OCI-LY3 (cell line): ENCODE measurements at regions not wholly inside any gene's neighbourhood (a gene's known extent, or its start where the extent isn't known, plus 50 kb on each side); places are given as distances from the start of the nearest gene placed in this dataset.

Source experiments
- H2AFZ ChIP-seq: fragments of 200-600, 300-600 bp; shearing (Covaris generic); 2 replicates; pipeline ENCODE4 v1.6.0; 2014; ENCODE audit warnings: antibody characterized with exemption, low read depth, low read length
- H3K27ac ChIP-seq: fragments of 200-600, 300-600 bp; sonication (generic); 2 replicates; pipeline ENCODE4 v1.5.1; 2014; ENCODE audit warnings: mild to moderate bottlenecking, low read length, moderate library complexity, mixed read lengths
- H3K27me3 ChIP-seq: fragments of 200-600, 300-600 bp; sonication (generic); 2 replicates; pipeline ENCODE4 v1.6.1; 2014; ENCODE audit warnings: low read depth, low read length, mixed read lengths
- H3K36me3 ChIP-seq: fragments of 200-600, 300-600 bp; sonication (generic); replicated peaks from 2 replicates; pipeline ENCODE3; 2014; ENCODE audit warnings: low read depth, low read length, mixed read lengths
- H3K4me1 ChIP-seq: fragments of 300-600, 200-600 bp; sonication (generic); 2 replicates; pipeline ENCODE4 v1.6.1; 2014; ENCODE audit warnings: low read length, mixed read lengths
- H3K4me2 ChIP-seq: fragments of 200-600, 300-600 bp; sonication (generic); 2 replicates; pipeline ENCODE4 v1.6.1; 2014; ENCODE audit warnings: low read length, mixed read lengths
- H3K4me3 ChIP-seq: fragments of 300-600, 200-600 bp; sonication (generic); 2 replicates; pipeline ENCODE4 v1.5.1; 2014; ENCODE audit warnings: antibody characterized with exemption, mild to moderate bottlenecking, low read length, moderate library complexity
- H3K79me2 ChIP-seq: fragments of 300-600, 200-600 bp; shearing (Covaris generic); 2 replicates; pipeline ENCODE4 v1.6.1; 2014; ENCODE audit warnings: mild to moderate bottlenecking, low read length, mixed read lengths
- H3K9ac ChIP-seq: fragments of 300-600, 200-600 bp; shearing (Covaris generic); 2 replicates; pipeline ENCODE4 v1.6.0; 2014; ENCODE audit warnings: mild to moderate bottlenecking, low read length, moderate library complexity
- H3K9me3 ChIP-seq: fragments of 200-600, 300-600 bp; shearing (Covaris generic); 2 replicates; pipeline ENCODE4 v1.6.1; 2014; ENCODE audit warnings: low read length, mixed read lengths; ENCODE audit not compliant: insufficient read depth
- H4K20me1 ChIP-seq: fragments of 200-600, 300-600 bp; sonication (generic); 2 replicates; pipeline ENCODE4 v1.6.1; 2016; ENCODE audit warnings: low read length, mixed read lengths; ENCODE audit not compliant: insufficient read depth
- CTCF ChIP-seq: fragments of 200-600, 300-600 bp; sonication (generic); IDR thresholded peaks from 2 replicates; pipeline ENCODE4 v1.5.1; 2014; ENCODE audit warnings: antibody characterized with exemption, low read length, low read depth
- EZH2phosphoT487 ChIP-seq: fragments of 200-600 bp; shearing (Covaris generic); IDR thresholded peaks from 2 replicates; pipeline ENCODE4 v1.6.1; 2018; ENCODE audit warnings: antibody characterized with exemption, mixed run types, low read depth

GRCh38 chr9:23441275-23441674 is 384.8 kb downstream of the ELAVL2 start:
- no peak overlapping the region for H3K4me3 ChIP-seq
- no peak overlapping the region for H3K27ac ChIP-seq
- no peaks in the 10 kb centered on the region for H4K20me1 ChIP-seq
- no peaks in the 10 kb centered on the region for H3K36me3 ChIP-seq
- H2AFZ ChIP-seq: no peak overlapping the region
- no peak for TF ChIP-seq EZH2phosphoT487
- no peaks in the 10 kb centered on the region for H3K79me2 ChIP-seq
- H3K4me2 ChIP-seq: no peak overlapping the region
- no peaks in the 10 kb centered on the region for H3K9me3 ChIP-seq
- no peaks in the 10 kb centered on the region for H3K4me1 ChIP-seq
- H3K9ac ChIP-seq: no peak overlapping the region
- H3K27me3 ChIP-seq: no peaks in the 10 kb centered on the region

- Histone ChIP-seq H3K27ac (no peak overlapping the region), H3K4me1 (no peaks in the 10 kb centered on the region), H3K4me2 (no peak overlapping the region), H3K79me2 (no peaks in the 10 kb centered on the region), H3K36me3 (no peaks in the 10 kb centered on the region), H2AFZ (no peak overlapping the region), H3K4me3 (no peak overlapping the region), H3K27me3 (no peaks in the 10 kb centered on the region), H4K20me1 (no peaks in the 10 kb centered on the region), H3K9me3 (no peaks in the 10 kb centered on the region), H3K9ac (no peak overlapping the region)
- no peak for TF ChIP-seq EZH2phosphoT487
- TF ChIP-seq CTCF: no peak
Measured at GRCh38 chr9:23444658-23445057, 381.4 kb downstream of the ELAVL2 start.

GRCh38 chr9:23447166-23447565 is 378.9 kb downstream of the ELAVL2 start:
- Histone ChIP-seq H3K9ac (no peak overlapping the region), H3K4me3 (no peak overlapping the region), H3K36me3 (no peaks in the 10 kb centered on the region), H3K27ac (no peak overlapping the region), H3K79me2 (no peaks in the 10 kb centered on the region), H3K9me3 (no peaks in the 10 kb centered on the region), H4K20me1 (no peaks in the 10 kb centered on the region), H3K4me2 (no peak overlapping the region), H3K4me1 (no peaks in the 10 kb centered on the region), H3K27me3 (no peaks in the 10 kb centered on the region), H2AFZ (no peak overlapping the region)
- TF ChIP-seq EZH2phosphoT487 (no peak), CTCF (no peak)

- H3K27me3 ChIP-seq: no peaks in the 10 kb centered on the region
- H3K79me2 ChIP-seq: no peaks in the 10 kb centered on the region
- no peaks in the 10 kb centered on the region for H3K9me3 ChIP-seq
- TF ChIP-seq CTCF (no peak), EZH2phosphoT487 (no peak)
- no peak overlapping the region for H3K4me3 ChIP-seq
- no peaks in the 10 kb centered on the region for H3K4me1 ChIP-seq
- no peak overlapping the region for H3K4me2 ChIP-seq
- H3K27ac ChIP-seq: no peak overlapping the region
- H3K9ac ChIP-seq: no peak overlapping the region
- H2AFZ ChIP-seq: no peak overlapping the region
- H4K20me1 ChIP-seq: no peaks in the 10 kb centered on the region
- no peaks in the 10 kb centered on the region for H3K36me3 ChIP-seq
Measured at GRCh38 chr9:23447944-23448343, 378.1 kb downstream of the ELAVL2 start.

GRCh38 chr9:23451802-23452418 is 374.1 kb downstream of the ELAVL2 start:
- H3K79me2 ChIP-seq: no peaks in the 10 kb centered on the region
- no peaks in the 10 kb centered on the region for H3K27me3 ChIP-seq
- H3K4me1 ChIP-seq: no peaks in the 10 kb centered on the region
- H3K36me3 ChIP-seq: no peaks in the 10 kb centered on the region
- no peaks in the 10 kb centered on the region for H3K9me3 ChIP-seq
- H3K4me3 ChIP-seq: no peak overlapping the region
- H3K27ac ChIP-seq: no peak overlapping the region
- H3K4me2 ChIP-seq: no peak overlapping the region
- H4K20me1 ChIP-seq: no peaks in the 10 kb centered on the region
- no peak for TF ChIP-seq CTCF
- no peak for TF ChIP-seq EZH2phosphoT487
- no peak overlapping the region for H3K9ac ChIP-seq
- no peak overlapping the region for H2AFZ ChIP-seq
